IPS DF 4.7 (cell line): ENCODE measurements at regions not wholly inside any gene's neighbourhood (a gene's known extent, or its start where the extent isn't known, plus 50 kb on each side); places are given as distances from the start of the nearest gene placed in this dataset.

Source experiments
- DNase-seq: peaks from one replicate; pipeline ENCODE4 v3.0.0-alpha.2; 2013; ENCODE audit warnings: low spot score; ENCODE audit errors: extremely low read depth

DNA sequence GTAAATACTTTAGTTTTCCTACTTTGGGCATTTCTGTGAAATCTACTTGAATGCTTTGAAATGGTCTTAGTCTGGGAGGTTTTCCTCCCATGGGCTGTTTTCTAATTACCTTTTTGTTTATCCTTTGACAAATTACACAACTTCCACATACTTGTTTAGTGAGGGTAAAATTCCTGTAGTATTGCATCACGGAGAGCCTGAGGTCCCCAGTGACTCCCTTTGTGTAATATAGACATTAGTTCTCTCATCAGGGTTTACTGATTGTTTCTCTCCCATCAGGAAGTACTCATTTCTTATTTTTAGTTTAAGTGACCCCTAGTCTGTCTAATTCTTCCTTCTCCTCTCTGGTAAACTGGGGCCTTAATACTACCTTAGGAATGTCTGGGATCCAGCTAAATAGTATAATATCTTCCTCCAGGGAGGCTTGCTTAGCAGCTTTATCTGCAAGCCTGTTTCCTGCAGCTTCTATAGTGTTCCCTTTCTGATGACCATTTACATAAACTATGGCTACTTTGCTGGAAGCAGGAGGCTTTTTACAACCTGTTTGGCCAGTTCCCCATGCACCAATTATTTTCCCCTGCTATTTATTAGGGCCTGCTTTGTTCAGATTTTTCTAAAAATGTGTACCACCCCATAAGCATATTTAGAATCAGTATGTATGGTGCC is 87.2 kb upstream of the XCR1 start:
- no peak for DNase-seq

GRCh38 chr3:46113608-46114007 is 86.3 kb upstream of the XCR1 start:
- DNase-seq = no peak

DNA sequence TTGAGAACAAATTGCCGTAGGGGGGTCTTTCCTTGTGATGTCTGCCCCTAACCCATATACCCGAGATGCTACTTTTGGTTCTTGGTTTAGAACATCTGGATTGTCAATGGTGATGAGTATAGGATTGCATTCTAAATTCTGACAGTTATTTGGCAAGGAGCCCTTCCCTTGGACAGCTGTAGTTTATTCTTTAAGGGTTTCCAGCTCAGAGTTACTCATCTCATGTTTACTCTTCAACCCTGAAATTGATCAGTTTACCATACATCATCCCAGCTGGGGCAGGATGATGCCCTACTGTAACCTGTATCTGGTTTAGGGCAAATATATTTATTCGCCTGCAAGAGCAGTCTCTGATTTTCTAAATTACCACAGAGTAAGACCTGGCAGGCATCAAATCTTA is 85.7 kb upstream of the XCR1 start:
- no peak for DNase-seq

GRCh38 chr3:46112296-46112695 is 85.0 kb upstream of the XCR1 start:
- DNase-seq = no peak

GRCh38 chr3:46110701-46111493 is 83.6 kb upstream of the XCR1 start:
- no peak for DNase-seq

DNA sequence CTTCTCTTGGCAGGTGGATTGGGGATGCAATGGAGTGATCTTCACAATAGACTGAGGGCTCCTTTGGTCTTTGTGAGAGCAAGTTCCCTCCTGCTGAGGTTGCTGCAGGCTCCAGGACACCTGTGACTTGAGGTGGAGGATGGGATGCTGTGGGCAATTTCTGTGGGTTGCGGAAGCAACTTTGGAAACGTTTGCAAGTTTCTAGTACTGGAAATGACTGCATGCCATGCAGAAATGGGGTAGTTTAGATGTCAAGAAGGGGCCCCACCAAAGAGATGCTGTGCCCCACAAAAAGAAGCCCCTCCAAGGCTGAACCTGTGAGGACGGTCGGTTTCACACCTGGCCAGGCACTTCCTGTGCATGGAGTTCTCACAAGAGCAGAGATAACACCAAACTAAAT is 80.4 kb upstream of the XCR1 start:
- no peak for DNase-seq

DNA sequence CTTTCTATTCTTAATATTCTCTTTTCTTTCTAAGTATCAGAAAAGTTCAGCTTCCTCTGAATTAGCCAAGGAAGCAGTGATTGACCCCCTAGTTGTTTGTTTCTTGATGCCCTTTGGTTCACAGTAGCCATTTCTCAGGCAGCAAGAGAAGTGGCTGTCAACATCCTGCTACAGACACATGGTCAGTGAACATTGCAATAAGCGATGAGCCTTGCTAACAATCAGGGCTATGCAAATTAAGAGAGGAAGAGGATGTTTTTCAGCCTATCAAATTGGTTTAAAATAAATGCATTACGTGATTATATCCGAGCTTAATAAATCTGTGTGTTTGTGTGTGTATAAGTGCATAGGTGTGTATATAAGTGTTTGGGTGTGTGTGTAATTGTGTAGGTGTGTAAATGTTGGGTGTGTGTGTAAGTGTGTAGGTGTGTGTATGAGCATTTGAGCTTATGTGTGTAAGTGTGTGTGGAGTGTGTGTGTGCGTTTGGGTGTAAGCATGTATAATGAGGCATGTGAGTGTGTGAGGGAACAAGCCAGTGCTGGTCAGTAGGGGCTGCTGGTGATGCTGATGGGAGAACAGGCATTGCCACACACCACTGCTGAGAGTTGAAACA is 78.1 kb upstream of the XCR1 start:
- DNase-seq = no peak

DNA sequence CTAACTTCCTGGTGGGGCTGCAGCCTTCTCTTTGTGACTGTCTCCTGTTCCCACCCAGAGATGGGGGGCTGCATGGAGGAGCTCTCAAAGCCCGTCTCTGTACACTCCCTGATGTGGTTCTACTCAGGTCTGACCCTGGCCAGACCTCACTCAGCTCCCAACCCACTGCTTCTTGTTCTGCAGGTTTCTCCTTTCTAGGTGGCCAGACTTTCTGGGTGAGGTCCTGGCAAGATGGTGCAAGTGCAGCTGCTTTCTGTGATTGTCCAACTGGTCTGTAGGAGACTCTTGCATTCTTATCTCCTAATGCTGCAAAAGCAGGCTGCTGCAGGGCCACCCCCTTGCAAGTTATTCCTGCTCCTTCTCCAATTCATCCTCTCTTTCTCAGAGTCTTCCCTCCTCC is 77.4 kb upstream of the XCR1 start:
- no peak for DNase-seq

- DNase-seq = no peak
Measured at GRCh38 chr3:46102780-46103130, 75.5 kb upstream of the XCR1 start.

DNA sequence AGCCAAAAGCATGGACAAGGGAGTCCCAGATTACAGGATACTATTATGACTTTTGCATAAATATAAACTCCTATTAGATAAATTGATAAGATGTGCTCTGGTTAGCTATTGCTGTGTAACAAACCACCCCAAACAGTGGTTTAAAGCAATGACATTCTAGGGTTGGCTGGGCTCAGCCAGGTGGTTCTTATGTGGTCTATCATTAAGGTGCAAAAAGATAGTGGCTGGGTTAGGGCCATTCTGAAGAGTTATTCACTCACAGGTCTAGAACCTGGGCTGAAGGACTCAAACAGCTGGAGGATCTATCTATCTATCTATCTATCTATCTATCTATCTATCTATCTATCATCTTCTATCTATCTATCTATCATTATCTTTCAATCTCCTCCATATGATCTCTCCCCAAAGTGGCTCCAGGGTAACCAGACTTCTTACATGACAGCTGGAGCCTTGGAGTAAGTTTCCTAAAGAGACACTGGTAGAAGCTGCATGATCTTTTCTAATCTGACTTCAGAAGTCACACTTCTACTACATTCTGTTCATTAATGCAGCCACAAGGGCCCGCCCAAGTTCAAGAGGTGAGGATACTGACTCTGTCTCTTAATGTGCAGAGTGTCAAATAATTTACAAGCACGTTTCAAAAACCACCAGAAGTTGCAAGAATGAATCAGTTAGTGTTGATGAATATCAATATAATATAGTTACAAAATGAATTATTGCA is 74.9 kb upstream of the XCR1 start:
- DNase-seq = no peak

DNA sequence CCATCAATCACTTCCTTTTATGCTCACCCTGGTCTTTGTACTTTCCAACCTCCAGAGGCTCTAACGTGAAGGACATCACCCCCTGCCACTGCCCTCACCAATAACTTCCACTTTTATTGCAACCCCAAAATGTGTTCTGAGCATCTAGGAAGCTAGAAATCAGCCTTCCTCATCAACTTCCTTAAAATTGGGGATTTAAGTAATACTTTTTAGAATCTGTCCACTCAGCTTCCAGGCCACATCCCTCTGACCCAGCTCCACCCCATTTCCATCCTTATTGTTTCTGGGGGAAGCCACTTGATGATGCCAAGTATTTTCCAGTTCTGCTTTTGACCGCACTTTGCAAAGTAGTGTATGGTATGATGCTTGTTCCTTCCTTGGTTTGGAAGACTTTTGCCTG is 73.5 kb upstream of the XCR1 start:
- DNase-seq = no peak

DNA sequence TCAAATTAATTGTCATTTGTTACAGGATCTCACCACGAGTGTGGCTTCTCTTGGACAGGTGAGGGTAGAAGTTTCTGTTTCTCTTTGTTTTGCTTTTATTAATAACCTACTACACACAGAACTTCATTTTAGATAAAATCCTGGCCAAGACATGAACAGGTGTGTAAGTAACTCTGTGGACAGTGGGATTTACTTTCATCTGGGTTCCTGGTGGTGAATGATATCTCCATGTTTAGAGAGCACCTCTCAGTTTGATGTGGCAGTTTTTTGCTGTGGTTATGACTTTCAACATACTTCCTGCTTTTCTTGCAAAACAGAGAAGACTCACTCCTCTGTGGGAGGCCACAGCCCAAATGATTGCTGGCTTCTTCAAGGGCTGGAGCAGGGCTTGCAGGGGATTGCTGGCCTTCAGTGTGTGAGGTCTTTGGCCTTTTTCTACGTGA is 71.1 kb upstream of the XCR1 start:
- DNase-seq = no peak

- no peak for DNase-seq
Measured at GRCh38 chr3:46097691-46098241, 70.5 kb upstream of the XCR1 start.

GRCh38 chr3:46096781-46097180 is 69.5 kb upstream of the XCR1 start:
- no peak for DNase-seq

GRCh38 chr3:46096336-46096735 is 69.1 kb upstream of the XCR1 start:
- no peak for DNase-seq

DNA sequence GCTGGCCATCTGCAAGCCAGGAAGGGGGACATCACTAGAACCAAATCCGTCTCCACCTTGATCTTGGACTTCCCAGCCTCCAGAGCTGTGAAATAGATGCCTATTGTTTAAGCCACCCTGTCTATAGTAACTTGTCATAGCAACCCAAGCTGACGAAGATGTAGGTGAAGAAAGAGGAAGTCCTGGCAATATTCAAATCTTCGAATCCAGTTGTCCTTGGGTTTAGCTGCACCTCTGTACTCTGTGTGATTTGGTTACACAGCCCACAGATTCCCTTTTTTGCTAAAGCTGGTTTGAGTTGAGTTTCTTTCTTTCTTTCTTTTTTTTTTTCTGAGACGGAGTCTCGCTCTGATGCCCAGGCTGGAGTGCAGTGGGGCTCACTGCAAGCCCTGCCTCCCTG is 68.0 kb upstream of the XCR1 start:
- DNase-seq = no peak

GRCh38 chr3:46094506-46094905 is 67.2 kb upstream of the XCR1 start:
- DNase-seq = no peak

GRCh38 chr3:46093966-46094365 is 66.7 kb upstream of the XCR1 start:
- DNase-seq = no peak

- DNase-seq = no peak
Measured at GRCh38 chr3:46093327-46093942, 66.2 kb upstream of the XCR1 start.

DNA sequence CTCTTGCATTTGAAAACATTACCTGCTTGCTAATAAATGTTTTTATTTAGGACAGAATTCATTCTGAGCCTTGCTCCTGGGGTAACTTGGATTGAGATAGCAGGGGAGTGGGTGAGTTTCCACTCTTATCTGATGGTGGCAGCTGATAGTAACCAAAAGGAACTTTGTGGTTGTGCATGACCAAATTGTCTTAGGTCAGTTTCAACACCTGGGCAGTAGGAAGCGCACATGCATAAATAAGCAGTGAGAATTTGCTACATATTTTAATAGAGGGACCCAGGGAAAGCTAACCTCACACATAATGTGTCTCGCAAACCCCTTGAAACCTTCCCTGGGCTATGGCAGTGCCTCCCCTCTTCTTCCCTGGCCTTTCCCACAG is 65.4 kb upstream of the XCR1 start:
- DNase-seq = no peak
